ENCODE measurements at regions not wholly inside any gene's neighbourhood (a gene's known extent, or its start where the extent isn't known, plus 50 kb on each side); places are given as distances from the start of the nearest gene placed in this dataset.

- WGBS (ENCODE audit: low lambda C conversion rate): 89% methylated on average over 1 of the region's 1 CpG
- no peak overlapping the region for H3K27ac ChIP-seq (ENCODE audit: extremely low read length, insufficient read depth, low read length)
- H3K4me1 ChIP-seq (ENCODE audit: insufficient read depth, low read length): peaks cover 6% of the 10 kb centered on the region
- ChIA-PET POLR2A (no interaction called here), CTCF (ENCODE audit: low intra/inter-chr PET ratio, low total read pairs) (no interaction called here)
- H3K79me2 ChIP-seq (ENCODE audit: insufficient read depth, low read length): no peaks in the 10 kb centered on the region
- H3K36me3 ChIP-seq (replicated peaks in 1 of 2; ENCODE audit: control insufficient read depth in 1 of 2, insufficient read depth in 2 of 2, low read length in 2 of 2): no peaks in the 10 kb centered on the region
- no peak overlapping the region for H3K4me2 ChIP-seq (ENCODE audit: low read depth, low read length)
- H3K27me3 ChIP-seq (ENCODE audit: control insufficient read depth in 1 of 2, insufficient read depth in 2 of 2, low read length in 2 of 2): no peaks in the 10 kb centered on the region
- in situ Hi-C loops (cut with HindIII; ENCODE audit: extremely low pct_ligation_motif_present, low pct_unique_long_range_greater_than_20kb) (no loop called here), intact Hi-C loops (cut with micrococcal nuclease; ENCODE audit: unreplicated experiment) (no loop called here)
- H4K20me1 ChIP-seq (ENCODE audit: insufficient read depth, low read length): no peaks in the 10 kb centered on the region
- H3K4me3 ChIP-seq (replicated peaks in 1 of 3; ENCODE audit: insufficient read depth in 1 of 3, low read depth in 2 of 3, low read length in 3 of 3): no peak overlapping the region
- ATAC-seq (no peak), FAIRE-seq (no peak), DNase-seq (ENCODE audit: low spot score) (no peak)
- BruUV-seq (replicated peaks): no TSS peak
- H3K9ac ChIP-seq (ENCODE audit: insufficient read depth, low read depth, low read length): no peak overlapping the region
- no peak overlapping the region for H2AFZ ChIP-seq (ENCODE audit: low read length)
- no peaks in the 10 kb centered on the region for H3K9me3 ChIP-seq (ENCODE audit: low read length)
- TF ChIP-seq ZNF230 (CRISPR knock-in tag; IDR thresholded peaks at IDR 0.05) (no peak), HNF1A (IDR thresholded peaks at IDR 0.05; ENCODE audit: low read depth) (no peak), HNF1A (CRISPR knock-in tag; IDR thresholded peaks at IDR 0.05; ENCODE audit: borderline replicate concordance) (no peak), ZNF709 (CRISPR knock-in tag; IDR thresholded peaks at IDR 0.05) (no peak), TMF1 (CRISPR knock-in tag; IDR thresholded peaks at IDR 0.05; ENCODE audit: low read depth) (no peak), ZNF274 (CRISPR knock-in tag; IDR thresholded peaks at IDR 0.05) (no peak), ZNF292 (CRISPR knock-in tag; IDR thresholded peaks at IDR 0.05; ENCODE audit: borderline replicate concordance, low read depth) (no peak), ZNF878 (CRISPR knock-in tag; IDR thresholded peaks at IDR 0.05) (no peak), ZFP41 (CRISPR knock-in tag; IDR thresholded peaks at IDR 0.05; ENCODE audit: borderline replicate concordance) (no peak), ZNF318 (CRISPR knock-in tag; IDR thresholded peaks at IDR 0.05) (no peak)
Observed at GRCh38 chr1:166272155-166272554, 105.4 kb upstream of the FAM78B start.

Data from HepG2 (cell line).